NCI-H1048 (cell line): ENCODE measurements at regions not wholly inside any gene's neighbourhood (a gene's known extent, or its start where the extent isn't known, plus 50 kb on each side); places are given as distances from the start of the nearest gene placed in this dataset.
"Not testable (repeated sequence)": the region's sequence is repeated elsewhere in the genome, so short reads cannot be mapped to it uniquely, and the experiment has no call there.

Source experiments
- DNase-seq: peaks from one replicate; lab custom pipeline; 2025; lab: John Stamatoyannopoulos, UW

GRCh38 chr5:40453689-40454088, 226.0 kb upstream of the PTGER4 start:
- no peak for DNase-seq

- no peak for DNase-seq
These were observed 226.7 kb upstream of the PTGER4 start for GRCh38 chr5:40452874-40453624.

- no peak for DNase-seq
These were observed 232.3 kb upstream of the PTGER4 start for GRCh38 chr5:40447438-40447837.

GRCh38 chr5:40446910-40447309, 232.8 kb upstream of the PTGER4 start:
- DNase-seq: no peak

- no peak for DNase-seq
These were observed 237.4 kb upstream of the PTGER4 start for GRCh38 chr5:40442346-40442745.

GRCh38 chr5:40441733-40442132, 238.0 kb upstream of the PTGER4 start:
- no peak for DNase-seq

- DNase-seq: no peak
These were observed 239.0 kb upstream of the PTGER4 start for GRCh38 chr5:40440746-40441145.

- DNase-seq: not testable (repeated sequence)
These were observed 240.6 kb upstream of the PTGER4 start for GRCh38 chr5:40439103-40439502.

GRCh38 chr5:40438646-40439045, 241.1 kb upstream of the PTGER4 start:
- DNase-seq: not testable (repeated sequence)

GRCh38 chr5:40437452-40437861, 242.3 kb upstream of the PTGER4 start:
- no peak for DNase-seq

- no peak for DNase-seq
These were observed 243.0 kb upstream of the PTGER4 start for GRCh38 chr5:40436535-40437237.

- not testable (repeated sequence) for DNase-seq
These were observed 244.0 kb upstream of the PTGER4 start for GRCh38 chr5:40435706-40436105.

- no peak for DNase-seq
These were observed 246.9 kb upstream of the PTGER4 start for GRCh38 chr5:40432836-40433235.

- no peak for DNase-seq
These were observed 248.0 kb upstream of the PTGER4 start for GRCh38 chr5:40431734-40432133.

- DNase-seq: no peak
These were observed 249.5 kb upstream of the PTGER4 start for GRCh38 chr5:40430101-40430710.

- DNase-seq: no peak
These were observed 250.2 kb upstream of the PTGER4 start for GRCh38 chr5:40429258-40430100.

GRCh38 chr5:40428815-40429214, 250.9 kb upstream of the PTGER4 start:
- no peak for DNase-seq

- no peak for DNase-seq
These were observed 251.6 kb upstream of the PTGER4 start for GRCh38 chr5:40428126-40428525.

GRCh38 chr5:40417046-40417810, 262.5 kb upstream of the PTGER4 start:
- DNase-seq: not testable (repeated sequence)

GRCh38 chr5:40416588-40416987, 263.1 kb upstream of the PTGER4 start:
- DNase-seq: no peak

GRCh38 chr5:40416098-40416497, 263.6 kb upstream of the PTGER4 start:
- DNase-seq: no peak
